K562 (cell line): ENCODE measurements at regions not wholly inside any gene's neighbourhood (a gene's known extent, or its start where the extent isn't known, plus 50 kb on each side); places are given as distances from the start of the nearest gene placed in this dataset.

Source experiments
- ATAC-seq: fragments of 200-7000 bp; cut with Tn5 transposase; 3 replicates; pipeline ENCODE4 v1.9.1; 2020; ENCODE audit warnings: moderate library complexity
- BruUV-seq: library from RNA; stranded (reverse); fragments of 400-500 nt; replicated peaks from 2 replicates; lab custom pipeline; 2021; lab: Mats Ljungman, UMichigan
- CTCF ChIA-PET: fragments of 300-600 bp; formaldehyde crosslinking; extraction: SDS; loops from one replicate; lab custom pipeline; 2021; ENCODE audit warnings: low intra/inter-chr PET ratio; lab: Yijun Ruan, JAX
- POLR2A ChIA-PET: fragments of 300-600, 350-650 bp; sonication (Branson Sonifier 250); formaldehyde crosslinking; extraction: SDS; loops from one replicate; lab custom pipeline; 2021; ENCODE audit warnings: antibody characterized with exemption, inconsistent platforms; lab: Yijun Ruan, JAX
- DNase-seq, 4 experiments: peaks; one replicate each; pipeline versions ENCODE4 v3.0.0 to v3.0.0-alpha.2; 2011 to 2018; ENCODE audit warnings: low spot score in 3 of 4, mixed read lengths in 3 of 4; ENCODE audit errors: extremely low read depth in 1 of 4
- FAIRE-seq: peaks from 2 replicates; lab custom pipeline; 2011; peaks lifted over from hg19 to GRCh38; lab: Jason Lieb, UNC
- H2AFZ ChIP-seq: 2 replicates; pipeline ENCODE4 v1.6.0; 2011; ENCODE audit warnings: low read depth, low read length, control low read depth, inconsistent platforms
- H3K27ac ChIP-seq: fragments of 200-600 bp; 3 replicates; pipeline ENCODE4 v1.8.0; 2011; ENCODE audit warnings: low read depth, mild to moderate bottlenecking, control low read depth, inconsistent platforms, low read length, moderate library complexity, mixed read lengths; ENCODE audit errors: extremely low read depth
- H3K27me3 ChIP-seq, 2 experiments: fragments of 300-600 bp in 1 of 2; 2 replicates in 1 of 2; 3 replicates in 1 of 2; pipeline versions ENCODE4 v1.6.0 to v1.8.0; 2011; ENCODE audit warnings: inconsistent platforms in 2 of 2, low read length in 2 of 2, mild to moderate bottlenecking in 1 of 2, mixed read lengths in 1 of 2, moderate library complexity in 1 of 2; ENCODE audit not compliant: control insufficient read depth in 2 of 2, insufficient read depth in 2 of 2
- H3K36me3 ChIP-seq: fragments of 300-600 bp; 3 replicates; pipeline ENCODE4 v1.8.0; 2011; ENCODE audit warnings: mild to moderate bottlenecking, low read length, inconsistent platforms; ENCODE audit not compliant: control insufficient read depth, insufficient read depth
- H3K4me1 ChIP-seq, 2 experiments: fragments of 200-600 bp in 1 of 2; replicated peaks in 1 of 2; 2 replicates in 1 of 2; 3 replicates in 1 of 2; pipeline versions ENCODE4 v1.5.1 to v1.8.0; 2011; ENCODE audit warnings: inconsistent platforms in 2 of 2, low read length in 2 of 2, mild to moderate bottlenecking in 1 of 2, mixed read lengths in 1 of 2, moderate library complexity in 1 of 2; ENCODE audit not compliant: control insufficient read depth in 2 of 2, insufficient read depth in 2 of 2
- H3K4me2 ChIP-seq: 2 replicates; pipeline ENCODE4 v1.6.1; 2011; ENCODE audit warnings: low read length, control low read depth, inconsistent platforms, mixed read lengths; ENCODE audit not compliant: insufficient read depth
- H3K4me3 ChIP-seq: fragments of 200-600 bp; sonication (generic), shearing (Covaris generic); 2 replicates; pipeline ENCODE4 v1.5.1; 2016; ENCODE audit warnings: control low read depth, inconsistent platforms
- H3K79me2 ChIP-seq: fragments of 200-600 bp; 3 replicates; pipeline ENCODE4 v1.8.0; 2011; ENCODE audit warnings: low read length, inconsistent platforms; ENCODE audit not compliant: control insufficient read depth, insufficient read depth
- H3K9ac ChIP-seq, 2 experiments: 2 replicates each; pipeline versions ENCODE4 v1.6.0 to v1.6.1; 2011; ENCODE audit warnings: low read depth in 2 of 2, low read length in 2 of 2, control low read depth in 1 of 2, inconsistent platforms in 1 of 2, mild to moderate bottlenecking in 1 of 2, mixed read lengths in 1 of 2; ENCODE audit not compliant: insufficient read depth in 1 of 2
- H3K9me1 ChIP-seq: one replicate; pipeline ENCODE4 v1.6.0; 2011; ENCODE audit warnings: inconsistent platforms, mild to moderate bottlenecking, low read length, moderate library complexity; ENCODE audit not compliant: control insufficient read depth, insufficient read depth
- H3K9me3 ChIP-seq: replicated peaks from 2 replicates; pipeline ENCODE4 v1.5.1; 2011; ENCODE audit warnings: low read depth, low read length, inconsistent platforms; ENCODE audit not compliant: control insufficient read depth, insufficient read depth
- H4K20me1 ChIP-seq: replicated peaks from 2 replicates; pipeline ENCODE4 v1.6.1; 2011; ENCODE audit warnings: low read length, inconsistent platforms, mixed read lengths; ENCODE audit not compliant: control insufficient read depth, insufficient read depth
- EHMT2 ChIP-seq: fragments of 450-650 bp; IDR thresholded peaks from 2 replicates; pipeline ENCODE4 v1.6.1; 2018; ENCODE audit warnings: antibody characterized with exemption
- ESRRA ChIP-seq: fragments of 450-650 bp; IDR thresholded peaks from 2 replicates; pipeline ENCODE4 v1.6.1; 2014; ENCODE audit warnings: low read depth, mild to moderate bottlenecking, moderate library complexity, borderline replicate concordance
- HNRNPK ChIP-seq: fragments of 200-400 bp; formaldehyde crosslinking; IDR thresholded peaks from one replicate; pipeline ENCODE4 v1.6.1; 2018; ENCODE audit warnings: mild to moderate bottlenecking, low read depth, low read length; ENCODE audit not compliant: poor library complexity, severe bottlenecking
- KLF10 ChIP-seq: fragments of 250-450 bp; sonication (Bioruptor Pico); IDR thresholded peaks from 2 replicates; pipeline ENCODE4 v1.6.1; 2021; ENCODE audit warnings: matching md5 sums
- ZKSCAN1 ChIP-seq: fragments of 150-350 bp; IDR thresholded peaks from 2 replicates; pipeline ENCODE4 v1.6.1; 2016; ENCODE audit warnings: low read depth, low read length
- ZNF696 ChIP-seq: fragments of 250-450 bp; sonication (Bioruptor Pico); conservative IDR thresholded peaks from 2 replicates; pipeline ENCODE4 v1.4.0; 2020; ENCODE audit warnings: mild to moderate bottlenecking, moderate library complexity
- WGBS: fragments of 100-300 bp; shearing (Covaris generic); methylation state at CpG from one replicate; pipeline ENCODE4 v1.1.6; 2016; ENCODE audit warnings: low coverage, mixed read lengths; ENCODE audit not compliant: insufficient coverage; ENCODE audit errors: missing lambda C conversion rate; 5-methylcytosine and 5-hydroxymethylcytosine counted together
- in situ Hi-C: fragments of 300-500 bp; cut with MboI; formaldehyde crosslinking; loops from 4 replicates; pipeline ENCODE4 v1.15.0; 2018; ENCODE audit warnings: inconsistent platforms, mixed read lengths
- intact Hi-C: fragments of 100-400 bp; cut with micrococcal nuclease; formaldehyde crosslinking; loops from 2 replicates; pipeline ENCODE4 v1.14.2; 2022
- TF ChIP-seq, protein P1 (sequence below): fragments of 250-450 bp; sonication (Bioruptor Pico); IDR thresholded peaks from 2 replicates; pipeline ENCODE4 v1.5.0; 2021; ENCODE audit warnings: mild to moderate bottlenecking, moderate library complexity
- TF ChIP-seq, protein P2 (sequence below), 3 experiments: fragments of 200-800 bp in 1 of 3; sonication (Bioruptor generic) in 1 of 3; sonication (generic) in 1 of 3; formaldehyde crosslinking in 1 of 3; IDR thresholded peaks; 2 replicates each; pipeline versions ENCODE4 v1.6.1 to v1.8.0; 2016 to 2022; ENCODE audit warnings: mild to moderate bottlenecking in 2 of 3, missing compliant biosample characterization in 2 of 3, missing genetic modification characterization in 2 of 3, missing genetic modification reagents in 1 of 3

GRCh38 chr16:86122681-86123342 lies 223.8 kb downstream of the IRF8 start:
- H3K4me3 ChIP-seq, result no peak overlapping the region
- no peaks in the 10 kb centered on the region for H3K36me3 ChIP-seq
- H3K9me3 ChIP-seq, result no peaks in the 10 kb centered on the region
- no peaks in the 10 kb centered on the region for H3K9me1 ChIP-seq
- WGBS, result 1% methylated on average over 15 of the region's 15 CpGs
- intact Hi-C loops, result no loop called here
- ChIA-PET CTCF (no interaction called here), POLR2A (no interaction called here)
- H3K9ac ChIP-seq, result no peak overlapping the region
- H4K20me1 ChIP-seq, result no peaks in the 10 kb centered on the region; the same call in 1 of the 2 replicates
- no TSS peak for BruUV-seq
- FAIRE-seq (no peak), DNase-seq (no peak), ATAC-seq (no peak)
- H3K4me2 ChIP-seq, result no peak overlapping the region
- no peak overlapping the region for H2AFZ ChIP-seq
- no peaks in the 10 kb centered on the region for H3K4me1 ChIP-seq
- in situ Hi-C loops, result no loop called here
- H3K79me2 ChIP-seq, result no peaks in the 10 kb centered on the region
- TF ChIP-seq ZNF696 (CRISPR knock-in tag) (no peak), KLF10 (no peak), HNRNPK (no peak), ESRRA (no peak), ZKSCAN1 (no peak), EHMT2 (no peak)
- TF ChIP-seq, protein P1, sequence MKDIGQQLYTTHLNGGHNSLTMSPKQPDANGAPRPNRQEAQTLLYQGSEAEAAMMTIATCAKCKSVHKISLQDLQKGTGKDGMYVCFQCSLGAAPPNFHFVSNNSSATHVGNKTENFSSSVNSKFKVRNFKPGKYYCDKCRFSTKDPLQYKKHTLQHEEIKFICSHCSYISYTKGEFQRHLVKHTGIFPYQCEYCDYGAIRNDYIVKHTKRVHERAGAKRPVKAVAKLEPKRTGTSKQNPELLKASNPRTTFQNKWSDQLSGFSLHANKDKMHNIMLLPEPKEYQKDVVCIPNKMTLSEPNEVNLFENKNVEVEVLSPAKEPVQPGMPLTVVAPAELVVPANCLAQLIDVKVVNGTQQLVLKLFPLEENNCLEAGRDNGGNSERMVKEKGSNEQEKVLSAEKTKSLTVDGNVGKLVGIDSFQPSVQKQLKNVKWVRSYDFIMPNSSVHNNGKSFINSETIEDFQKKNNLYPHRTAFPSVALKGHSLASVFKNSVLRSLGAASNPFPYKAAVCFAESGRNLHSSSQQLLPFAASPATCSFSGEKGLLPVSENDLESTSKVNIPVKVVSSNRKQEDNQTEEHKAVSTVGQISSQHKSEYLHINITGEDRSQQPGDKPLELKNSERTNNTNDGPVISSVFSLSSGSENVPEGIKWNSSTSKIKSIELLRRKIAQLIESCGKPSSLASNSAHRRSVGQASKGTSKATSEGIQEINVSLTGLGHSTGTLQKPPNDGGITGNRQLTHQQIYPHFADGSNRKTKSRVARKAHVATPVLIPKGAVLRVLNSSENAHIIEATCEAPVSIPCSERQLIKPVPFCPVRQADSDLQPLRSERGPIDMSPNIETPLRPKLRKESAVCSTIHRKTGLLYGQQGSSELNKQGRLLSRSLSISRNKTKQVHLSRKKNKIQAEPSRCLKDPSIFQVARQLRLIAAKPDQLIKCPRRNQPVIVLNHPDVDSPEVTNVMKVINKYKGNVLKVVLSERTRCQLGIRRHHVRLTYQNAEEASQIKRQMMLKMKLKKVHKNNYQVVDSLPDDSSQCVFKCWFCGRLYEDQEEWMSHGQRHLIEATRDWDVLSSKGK (CRISPR knock-in tag), result no peak
- TF ChIP-seq, protein P2, sequence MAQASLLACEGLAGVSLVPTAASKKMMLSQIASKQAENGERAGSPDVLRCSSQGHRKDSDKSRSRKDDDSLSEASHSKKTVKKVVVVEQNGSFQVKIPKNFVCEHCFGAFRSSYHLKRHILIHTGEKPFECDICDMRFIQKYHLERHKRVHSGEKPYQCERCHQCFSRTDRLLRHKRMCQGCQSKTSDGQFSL (CRISPR knock-in tag; IDR thresholded peaks at IDR 0.05), result no peak
- TF ChIP-seq, protein P2 (tag; IDR thresholded peaks at IDR 0.05), result no peak
- H3K27ac ChIP-seq, result no peak overlapping the region
- H3K27me3 ChIP-seq, result peaks cover 9 to 33% of the 10 kb centered on the region in 2 experiments; a peak in 4 of 5 replicates
